Activated CD4-positive, alpha-beta T cell treated with anti-CD3 and anti-CD28 coated beads for 1 hour (primary cell): ENCODE measurements at regions not wholly inside any gene's neighbourhood (a gene's known extent, or its start where the extent isn't known, plus 50 kb on each side); places are given as distances from the start of the nearest gene placed in this dataset.

Source experiments
- DNase-seq: peaks from one replicate; pipeline ENCODE4 v3.0.0-alpha.2; 2020

DNA sequence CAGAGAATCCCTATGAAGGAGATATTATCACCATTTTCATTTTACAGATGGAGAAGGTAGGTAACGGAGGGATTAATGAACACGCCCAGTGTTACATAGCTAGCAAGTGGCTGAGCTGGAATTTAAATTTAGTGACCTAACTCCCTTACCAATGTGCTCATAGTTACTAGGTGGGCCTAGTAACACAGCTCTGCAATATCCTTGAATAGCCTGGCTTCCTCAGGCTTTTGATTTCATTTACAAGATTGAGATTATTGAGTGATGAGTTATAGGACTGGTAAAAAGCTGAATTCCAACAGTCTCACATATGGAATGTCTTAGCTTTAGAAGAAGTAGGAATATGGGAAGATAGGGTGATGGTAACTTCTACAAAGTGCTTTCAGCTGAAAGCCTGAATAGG is 336.3 kb upstream of the KIF2A start:
- DNase-seq, result no peak

DNA sequence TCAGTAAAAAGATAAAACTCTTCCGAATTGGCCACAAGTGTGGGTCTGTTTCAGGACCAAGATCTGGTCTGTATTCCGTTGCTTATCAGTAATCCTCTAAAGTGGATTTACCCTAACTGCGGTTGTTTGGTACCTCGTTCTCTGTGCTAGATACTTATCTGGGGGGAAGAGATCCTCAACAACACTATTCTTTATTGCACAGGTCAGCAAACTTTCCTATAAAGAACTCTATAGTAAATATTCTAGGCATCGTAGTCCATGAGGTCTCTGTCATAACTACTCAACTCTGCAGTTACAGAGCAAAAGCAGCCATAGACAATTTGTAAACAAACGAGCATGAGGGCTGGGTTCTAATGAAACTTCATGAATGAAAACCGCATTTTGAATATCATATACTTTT is 335.8 kb upstream of the KIF2A start:
- DNase-seq, result no peak

DNA sequence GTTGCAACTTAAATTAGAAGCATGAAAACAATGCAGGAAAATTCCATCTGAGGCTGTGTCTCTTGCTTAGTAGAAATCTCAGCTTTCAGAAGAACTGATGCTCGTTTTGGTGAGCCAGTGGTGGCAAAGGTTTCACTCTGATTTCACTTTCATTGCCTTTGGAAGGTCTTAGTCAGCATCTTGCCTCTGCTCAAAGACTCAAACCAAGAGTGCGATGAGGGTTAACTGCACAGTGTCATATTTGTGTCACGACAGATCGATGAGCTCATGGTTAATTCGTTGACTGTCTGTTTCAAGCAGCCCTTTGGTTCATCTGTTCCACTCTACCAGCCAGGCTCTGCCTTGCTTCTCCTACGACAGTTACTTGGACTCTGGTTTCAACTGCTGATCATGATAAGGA is 331.3 kb upstream of the KIF2A start:
- DNase-seq, result no peak

DNA sequence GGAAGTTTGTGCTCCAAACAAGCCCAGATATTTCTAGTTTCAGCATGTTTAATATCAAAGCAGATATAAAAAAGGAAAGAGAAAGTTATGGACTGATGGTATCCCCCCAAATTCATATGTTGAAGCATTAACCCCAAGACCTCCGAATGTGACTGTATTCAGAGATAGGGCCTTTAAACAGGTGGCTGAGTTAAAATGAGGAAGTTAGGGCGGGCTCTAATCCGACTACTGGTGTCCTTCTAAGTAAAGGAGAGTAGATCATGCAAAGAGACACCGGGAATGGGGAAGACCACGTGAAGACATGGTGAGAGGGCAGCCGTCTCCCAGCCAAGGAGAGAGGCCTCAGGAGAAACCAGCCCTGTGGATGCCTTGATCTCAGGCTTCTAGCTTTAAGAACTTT is 324.1 kb upstream of the KIF2A start:
- no peak for DNase-seq

DNA sequence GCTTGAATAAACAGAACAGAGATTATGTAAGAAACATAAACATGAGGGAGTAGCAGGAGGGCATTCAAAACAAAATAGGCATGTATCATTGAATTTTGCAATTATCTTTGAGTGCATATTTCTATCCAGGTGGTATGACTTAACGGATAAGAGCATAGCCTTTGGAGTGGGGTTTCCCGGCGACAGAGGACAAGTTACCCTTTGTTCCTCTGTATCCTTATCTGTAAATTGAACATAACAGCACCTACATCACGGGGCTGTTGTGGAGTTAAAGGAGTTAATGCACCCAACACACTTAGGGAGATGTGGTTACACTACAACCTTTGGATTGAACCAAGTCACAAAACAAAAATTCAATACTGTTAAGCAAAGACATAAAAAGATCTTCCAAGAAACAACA is 314.6 kb upstream of the KIF2A start:
- no peak for DNase-seq

DNA sequence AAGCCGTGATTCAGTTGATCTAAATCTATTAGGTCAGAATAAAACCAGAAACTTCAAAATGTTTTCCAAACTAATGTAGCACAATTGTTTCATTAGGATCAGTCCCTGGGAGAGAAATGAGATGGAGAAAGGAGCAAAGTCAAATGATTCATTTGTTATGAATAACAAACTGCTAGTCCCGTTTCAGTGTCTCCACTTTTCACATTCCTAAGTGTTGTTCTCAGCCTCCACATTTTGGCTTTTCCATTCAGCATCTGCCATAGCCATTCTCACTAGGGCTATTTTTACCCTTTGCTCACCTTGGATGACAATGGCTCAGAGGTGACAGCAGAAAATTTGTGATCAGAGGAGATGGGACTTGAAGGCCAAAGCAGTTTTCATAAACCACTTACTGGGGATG is 314.1 kb upstream of the KIF2A start:
- no peak for DNase-seq

DNA sequence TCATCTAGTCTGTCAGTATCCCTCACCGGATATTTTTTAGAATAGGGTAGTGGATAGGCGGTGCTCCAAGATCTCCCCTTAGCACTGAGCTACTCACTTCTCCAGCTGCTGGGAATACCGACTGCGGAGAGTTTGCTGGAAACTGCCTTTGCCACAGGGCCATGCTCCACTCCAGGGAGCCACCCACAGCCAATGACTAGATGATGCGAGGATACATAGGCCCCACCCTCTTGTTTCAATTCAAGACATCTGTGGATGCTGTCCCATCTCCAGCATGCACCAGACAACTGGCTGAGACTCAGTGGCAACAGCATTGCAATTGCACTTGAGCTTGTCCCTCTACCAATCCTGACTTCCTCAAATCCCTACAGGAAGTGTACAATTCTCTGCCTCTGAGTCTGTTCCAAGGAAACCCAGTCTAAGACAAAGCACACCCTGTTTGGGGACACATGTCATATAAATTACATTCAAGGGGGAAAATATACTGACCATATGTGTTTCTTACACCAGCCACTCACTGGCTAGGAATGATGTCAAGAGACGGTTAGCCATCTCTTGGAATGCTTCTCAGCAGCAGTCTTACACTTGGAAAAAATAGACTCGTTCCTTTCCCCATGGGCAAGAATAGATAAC is 312.6 kb upstream of the KIF2A start:
- DNase-seq, result no peak

DNA sequence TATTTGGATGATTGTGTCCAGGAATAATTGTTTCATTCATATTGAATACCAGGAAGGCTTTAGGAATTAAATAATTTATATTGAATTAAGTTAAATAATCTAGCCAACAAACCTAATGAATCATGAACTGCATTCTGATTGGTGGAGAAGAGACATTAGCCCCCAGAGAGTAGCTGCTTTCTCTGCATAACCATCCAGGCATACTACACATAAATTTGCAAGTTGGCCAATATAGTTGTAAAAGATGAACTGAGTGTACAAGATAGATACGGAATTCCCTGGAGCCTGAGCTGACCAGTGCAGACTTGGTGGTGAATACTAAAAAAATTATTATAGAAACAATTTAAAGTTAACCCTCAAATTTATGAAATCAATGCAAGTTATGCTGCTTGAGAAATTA is 311.8 kb upstream of the KIF2A start:
- no peak for DNase-seq

DNA sequence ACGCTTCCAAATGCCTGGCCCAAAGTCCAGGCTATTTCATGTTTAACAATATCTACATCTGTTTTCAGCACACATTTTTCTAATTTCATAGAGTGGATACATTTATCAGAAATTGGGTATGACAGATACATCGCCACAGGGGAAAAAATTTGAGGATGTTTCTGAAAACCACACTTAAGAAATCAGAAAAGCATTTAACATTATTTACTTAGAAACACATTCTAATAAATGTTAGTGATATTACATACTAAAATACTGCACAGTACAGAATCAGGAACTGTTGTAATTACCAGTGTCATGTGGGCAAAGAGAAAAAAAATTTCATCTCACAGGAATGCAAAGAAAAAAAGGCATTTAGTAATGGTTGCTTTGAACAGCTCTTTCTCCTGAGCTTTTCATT is 310.5 kb upstream of the KIF2A start:
- DNase-seq, result no peak

DNA sequence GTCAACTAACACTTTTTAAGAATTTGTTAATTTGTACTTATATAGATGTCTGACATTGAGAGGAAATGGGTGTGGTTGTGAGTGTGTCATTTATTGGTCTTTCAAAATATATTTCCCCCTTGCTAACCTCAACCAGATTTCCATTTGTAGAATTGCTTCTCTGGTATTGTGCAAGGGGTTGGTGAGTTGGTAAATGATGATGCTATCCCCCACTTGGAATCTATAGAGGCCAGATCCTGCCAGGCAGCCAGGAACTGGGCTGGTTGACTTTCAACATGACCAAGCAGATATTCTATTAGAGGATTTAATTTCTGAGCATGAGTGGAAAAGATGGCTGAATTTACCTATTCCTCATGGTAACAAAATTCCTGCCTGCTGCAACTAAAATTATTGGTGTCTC is 306.6 kb upstream of the KIF2A start:
- DNase-seq, result no peak

DNA sequence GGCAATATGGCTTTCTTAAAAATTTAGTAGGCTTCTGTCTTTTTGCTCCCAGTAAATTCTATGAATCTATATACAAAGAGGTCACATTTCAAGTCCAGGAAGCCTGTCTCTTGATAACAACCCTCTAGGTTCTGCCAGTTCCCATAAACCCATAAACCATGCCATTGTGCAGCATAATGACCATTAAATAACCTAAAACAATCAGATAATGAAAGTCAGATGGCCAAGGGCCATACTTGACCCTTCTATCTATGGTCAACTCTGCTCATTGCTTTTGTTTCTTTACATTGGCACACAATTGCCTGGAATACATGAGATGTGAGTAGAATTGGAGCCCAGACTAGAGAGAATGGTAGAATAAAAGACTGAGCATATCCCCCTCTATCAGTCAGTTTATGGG is 305.4 kb upstream of the KIF2A start:
- DNase-seq, result no peak

DNA sequence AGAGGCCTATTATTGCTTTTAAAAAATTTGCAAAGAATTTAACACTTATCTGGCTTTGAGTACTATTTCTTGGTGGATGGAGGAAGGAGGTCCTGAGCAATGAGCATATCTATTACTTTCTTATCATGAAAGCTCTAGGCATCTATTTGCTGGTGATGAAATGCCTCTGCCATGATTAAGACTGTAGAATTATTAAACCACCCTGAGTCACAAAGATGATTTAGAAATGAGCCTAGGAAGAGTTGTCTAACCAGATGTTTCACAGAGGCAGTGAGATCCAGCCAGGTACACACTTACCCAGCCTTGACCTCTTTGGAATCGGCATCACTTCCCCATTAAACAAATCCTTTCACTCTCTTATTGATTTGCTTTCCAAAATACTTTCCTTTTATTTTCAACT is 304.4 kb upstream of the KIF2A start:
- no peak for DNase-seq

DNA sequence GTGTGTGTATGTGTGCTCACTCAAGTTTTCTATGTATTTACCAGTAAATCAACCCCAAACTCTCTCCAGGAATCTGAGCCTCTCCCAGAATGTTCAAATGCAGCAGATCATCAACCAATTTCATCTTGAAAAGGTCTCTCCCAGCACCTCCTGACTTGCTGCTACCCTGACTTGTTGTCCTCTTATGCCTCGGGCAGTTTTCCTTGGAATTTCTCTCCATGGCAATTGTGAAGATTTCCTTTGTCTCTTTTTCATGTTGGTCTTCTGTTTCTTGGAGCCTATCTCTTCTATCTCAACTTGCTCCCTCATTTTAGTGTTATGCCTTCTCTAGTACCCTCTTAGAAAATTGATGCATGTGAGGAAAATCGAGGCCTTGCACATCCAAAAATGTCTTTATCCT is 303.6 kb upstream of the KIF2A start:
- DNase-seq, result no peak

DNA sequence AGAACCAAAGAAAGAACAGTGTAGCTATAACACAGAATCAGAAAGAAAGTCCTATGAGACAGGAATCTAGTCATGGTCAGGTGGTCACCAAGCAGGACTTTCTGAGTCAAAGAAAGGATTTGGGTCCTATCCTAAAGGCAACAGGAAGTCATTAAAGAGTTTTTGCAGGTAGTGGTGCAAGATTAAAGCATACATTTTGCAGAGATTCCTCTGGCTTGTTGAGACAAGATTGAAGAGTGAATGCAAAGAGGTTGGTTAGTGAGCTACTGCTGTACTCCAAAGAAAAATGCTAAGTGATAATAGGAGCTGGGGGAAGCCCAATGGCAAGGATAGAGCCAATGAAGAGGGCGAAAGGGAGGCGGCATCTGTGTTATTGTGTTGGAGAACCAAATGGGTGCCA is 300.5 kb upstream of the KIF2A start:
- no peak for DNase-seq

DNA sequence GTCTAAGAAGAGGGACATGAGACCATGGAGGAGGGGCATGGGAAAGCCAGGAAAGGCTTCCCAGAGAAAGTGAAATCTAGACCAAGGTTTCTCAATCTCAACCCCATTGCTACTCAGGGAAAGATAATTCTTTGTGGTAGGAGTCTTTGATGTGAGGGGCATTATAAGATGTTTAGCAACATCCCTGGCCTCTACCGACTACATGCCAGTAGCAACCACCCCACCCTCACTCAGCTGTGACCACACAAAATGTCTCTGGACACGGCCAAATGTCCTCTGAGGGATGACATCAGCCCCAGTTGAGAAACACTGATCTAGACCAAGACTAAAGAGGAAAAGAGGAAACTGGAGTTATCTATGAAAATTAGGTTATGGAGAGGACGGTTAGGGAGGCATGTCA is 298.5 kb upstream of the KIF2A start:
- DNase-seq, result no peak

DNA sequence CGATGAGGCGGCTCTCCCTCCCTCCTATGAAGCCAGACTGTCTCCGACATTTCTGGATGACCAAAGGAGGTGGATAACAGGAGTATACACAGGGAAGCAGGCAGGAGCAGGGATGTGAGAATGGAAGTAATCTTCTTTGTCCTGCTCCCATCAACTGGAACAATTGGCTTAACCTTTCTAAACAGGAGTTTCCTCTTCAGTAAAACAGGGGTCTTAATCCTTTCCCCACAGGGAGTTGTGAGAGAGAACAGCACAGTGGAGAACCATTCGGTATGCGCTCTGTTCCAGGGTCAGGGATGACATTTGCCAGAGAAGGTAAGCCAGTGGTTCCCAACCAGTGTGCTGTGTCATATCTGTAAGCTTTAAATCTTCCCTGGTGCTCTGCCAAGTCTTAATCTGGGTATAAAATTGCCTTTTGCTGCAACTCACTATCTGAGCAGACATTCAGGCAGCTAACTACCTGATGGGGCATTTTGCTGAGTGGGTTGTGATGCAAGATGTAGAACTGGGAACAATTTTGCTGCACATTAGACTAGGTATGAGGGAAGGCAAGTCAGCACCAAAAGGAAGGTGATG is 294.8 kb upstream of the KIF2A start:
- DNase-seq, result no peak

DNA sequence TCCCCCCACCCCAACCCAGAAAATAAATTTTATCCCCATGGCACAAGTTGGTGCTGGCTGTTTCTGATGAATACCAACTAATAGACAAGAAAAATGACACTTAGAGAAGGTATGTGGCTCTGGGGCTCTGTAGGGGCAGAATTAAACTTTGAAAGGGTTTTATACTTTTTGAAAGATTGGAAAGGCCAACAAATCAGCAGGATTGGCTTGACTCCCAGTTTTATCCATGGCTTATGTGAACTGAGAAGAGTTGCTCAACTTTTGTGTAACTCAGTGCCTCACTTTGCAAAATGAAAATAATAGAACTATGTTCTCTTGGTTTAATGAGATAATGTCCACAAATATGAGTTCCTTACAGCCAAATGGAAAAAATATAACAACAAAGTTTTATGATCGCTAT is 288.9 kb upstream of the KIF2A start:
- no peak for DNase-seq

DNA sequence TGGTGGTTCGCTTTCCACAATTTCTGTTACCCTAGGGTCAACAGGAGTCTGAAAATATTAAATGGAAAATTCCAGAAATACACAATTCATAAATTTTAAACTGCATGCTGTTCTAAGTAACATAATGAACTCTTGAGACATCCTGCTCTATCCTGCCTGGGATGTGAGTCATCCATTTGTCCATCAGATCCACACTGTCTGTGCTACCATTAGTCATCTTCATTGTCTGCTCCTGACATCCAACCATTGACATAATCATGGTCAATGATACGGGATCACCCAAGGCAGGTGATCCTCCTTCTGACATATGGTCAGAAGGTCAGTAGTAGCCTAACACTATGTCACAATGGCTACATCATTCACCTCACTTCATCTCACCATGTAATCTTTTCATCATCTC is 276.7 kb upstream of the KIF2A start:
- DNase-seq, result no peak

DNA sequence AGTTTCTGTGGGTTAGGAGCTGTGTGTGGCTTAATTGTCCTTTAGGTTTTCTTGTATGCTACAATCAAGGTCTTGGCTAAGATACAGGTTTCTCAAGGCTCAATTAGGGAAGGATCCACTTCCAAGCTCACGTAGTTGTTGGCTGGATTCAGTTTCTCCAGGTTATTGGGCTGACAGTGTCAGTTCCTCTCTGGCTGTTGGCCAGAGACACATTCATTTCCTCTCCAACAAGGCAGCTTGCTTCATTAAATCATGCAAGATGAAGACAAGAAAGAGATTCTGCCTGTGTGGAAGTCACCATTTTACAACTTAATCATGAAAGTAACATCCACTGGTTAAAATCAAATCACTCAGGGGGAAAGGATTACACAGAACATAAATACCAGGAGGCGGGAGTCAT is 275.7 kb upstream of the KIF2A start:
- no peak for DNase-seq

DNA sequence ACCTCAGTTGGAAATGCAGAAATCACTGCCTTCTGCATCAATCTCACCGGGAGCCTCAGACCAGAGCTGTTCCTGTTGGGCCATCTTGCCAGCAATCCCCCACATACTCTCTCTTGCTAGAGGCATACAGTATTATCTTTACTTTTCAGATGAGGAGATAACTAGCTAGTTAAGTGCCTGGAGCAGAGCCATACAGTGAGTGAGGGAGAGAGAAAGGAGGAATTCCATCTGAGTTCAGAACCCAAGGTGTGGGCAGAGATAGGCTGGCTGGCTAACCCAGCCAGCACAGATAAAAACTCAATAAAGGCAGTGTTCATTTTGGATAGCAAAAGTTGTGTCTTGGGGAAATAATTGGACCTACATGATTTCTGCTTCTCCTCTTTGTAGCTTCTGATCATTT is 268.0 kb upstream of the KIF2A start:
- DNase-seq, result no peak

DNA sequence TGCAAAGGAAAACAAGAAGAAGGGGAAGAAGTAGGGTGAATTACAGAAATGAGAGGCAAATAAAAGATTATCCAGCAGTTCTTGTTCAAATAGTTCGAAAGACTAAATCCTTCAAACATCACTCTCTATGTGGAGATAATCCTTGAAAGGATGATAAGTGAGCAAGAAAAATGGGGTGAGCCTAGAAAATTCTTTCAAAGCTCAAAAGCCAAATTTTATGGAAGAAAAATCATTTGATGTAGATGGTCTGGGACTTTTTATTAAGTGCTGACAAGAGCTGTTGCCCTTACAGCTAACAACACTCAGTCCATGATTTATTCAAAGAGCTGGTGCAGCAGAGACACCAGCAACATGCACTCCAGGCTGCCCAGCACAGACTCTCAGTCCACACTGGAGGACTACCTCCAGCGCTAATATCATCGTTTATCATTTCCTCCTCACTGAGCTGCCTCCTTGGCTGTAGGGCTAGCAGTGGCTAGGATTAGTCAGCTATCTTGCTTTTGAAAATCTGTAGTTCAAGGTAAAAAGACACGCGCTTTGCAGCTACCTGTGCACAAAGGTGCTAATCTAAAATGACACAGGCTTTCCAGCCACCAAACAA is 264.8 kb upstream of the KIF2A start:
- DNase-seq, result no peak

DNA sequence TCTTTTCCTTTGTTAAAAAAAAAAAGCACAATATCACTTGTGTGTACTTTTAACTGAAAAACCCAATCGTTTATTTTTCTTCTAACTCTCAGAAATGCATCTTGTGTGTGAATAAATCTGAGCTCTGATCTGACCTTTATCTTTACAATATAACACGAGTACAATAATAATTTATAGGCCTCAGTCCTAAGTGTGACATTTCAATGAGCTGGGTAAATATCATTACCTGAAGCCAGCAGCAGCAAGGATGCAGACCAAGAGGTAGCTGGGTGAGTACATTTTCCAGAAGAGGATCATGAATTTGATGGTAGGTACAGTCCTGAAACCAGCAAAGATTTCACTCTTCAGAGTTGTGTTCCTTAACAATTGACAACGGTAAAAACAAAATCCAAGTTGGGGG is 264.0 kb upstream of the KIF2A start:
- no peak for DNase-seq

DNA sequence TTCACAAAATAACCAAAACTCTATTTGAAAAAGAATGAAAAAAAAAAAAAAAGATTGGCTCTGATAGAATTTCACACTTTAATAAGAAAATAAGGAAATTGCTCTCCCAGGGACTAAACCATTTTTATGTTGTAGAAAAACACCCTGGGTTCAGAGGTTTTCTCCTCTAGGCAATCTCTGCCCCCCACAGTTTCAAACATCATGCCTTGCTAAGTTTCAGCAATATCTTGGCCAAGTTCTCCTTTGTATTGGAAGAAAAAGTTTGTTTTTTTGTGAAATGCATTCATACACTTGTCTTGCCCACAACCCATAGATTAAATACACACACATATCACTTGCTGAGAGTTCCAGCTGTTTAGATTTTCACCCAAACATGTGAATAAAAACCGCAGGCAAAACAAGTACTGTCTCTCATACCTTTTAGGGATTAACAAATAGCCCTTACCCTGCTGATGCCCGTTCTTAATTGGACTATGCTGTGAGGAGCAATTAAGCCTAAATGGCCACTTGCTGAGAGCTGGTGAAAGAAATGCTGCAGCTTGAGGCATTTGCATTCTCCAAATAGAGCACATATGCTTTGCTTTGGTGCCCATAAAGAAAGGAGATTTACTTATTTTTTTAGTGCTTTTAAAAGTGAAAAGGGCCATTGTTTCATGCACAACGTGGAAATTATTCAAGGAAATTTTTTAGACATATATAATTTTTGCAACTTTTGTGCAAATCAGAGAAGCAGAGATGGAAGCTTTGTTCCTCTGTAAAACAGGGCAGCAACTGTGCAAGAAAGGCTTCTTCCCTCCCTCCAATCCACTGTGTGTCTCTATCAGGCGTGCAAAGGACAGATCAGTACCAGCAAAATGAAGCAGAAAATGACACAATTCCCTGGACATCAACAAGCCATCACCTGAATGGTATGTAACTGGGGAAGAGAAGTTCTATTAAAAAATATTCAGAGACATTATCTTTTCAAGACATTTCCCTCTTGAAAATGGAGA is 262.4 kb upstream of the KIF2A start:
- DNase-seq, result no peak

DNA sequence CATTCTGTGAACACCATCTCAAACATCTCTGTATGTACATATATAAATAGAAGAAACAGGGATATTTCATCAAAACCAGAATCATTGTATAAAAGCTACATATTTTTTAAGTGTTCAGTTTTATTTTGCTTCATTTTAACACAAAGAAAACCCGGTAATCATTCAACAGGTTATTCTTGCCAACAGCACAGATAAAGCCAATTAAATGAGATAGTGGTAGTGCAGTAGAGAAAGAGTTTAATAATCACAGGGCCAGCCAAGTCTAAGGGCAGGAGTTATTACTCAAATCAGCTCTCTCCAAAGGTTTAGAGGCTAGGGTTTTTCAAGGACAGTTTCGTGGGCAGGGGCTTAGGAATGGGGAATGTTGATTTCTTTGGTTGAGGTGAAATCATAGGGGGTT is 261.0 kb upstream of the KIF2A start:
- DNase-seq, result no peak
